Trophoblast cell (in vitro differentiated cells and primary cell): ENCODE measurements at regions not wholly inside any gene's neighbourhood (a gene's known extent, or its start where the extent isn't known, plus 50 kb on each side); places are given as distances from the start of the nearest gene placed in this dataset.
"Not testable (repeated sequence)": the region's sequence is repeated elsewhere in the genome, so short reads cannot be mapped to it uniquely, and the experiment has no call there.

ENCODE experiments used
- DNase-seq, 2 donors: peaks; one replicate each; pipeline ENCODE4 v3.0.0-alpha.2; 2016
- H2AFZ ChIP-seq: 2 replicates; pipeline ENCODE4 v1.6.1; 2013; ENCODE audit warnings: low read length, moderate library complexity, mild to moderate bottlenecking; ENCODE audit not compliant: insufficient read depth, poor library complexity
- H2AK5ac ChIP-seq: 2 replicates; pipeline ENCODE4 v1.6.1; 2013; ENCODE audit warnings: mild to moderate bottlenecking, low read length
- H2BK120ac ChIP-seq: 2 replicates; pipeline ENCODE4 v1.6.1; 2013; ENCODE audit warnings: low read length, mild to moderate bottlenecking, moderate library complexity; ENCODE audit not compliant: insufficient read depth, poor library complexity
- H2BK12ac ChIP-seq: 2 replicates; pipeline ENCODE4 v1.6.1; 2013; ENCODE audit warnings: mild to moderate bottlenecking, low read length, moderate library complexity
- H2BK5ac ChIP-seq: 2 replicates; pipeline ENCODE4 v1.6.1; 2013; ENCODE audit warnings: low read length, low read depth, moderate library complexity, mild to moderate bottlenecking; ENCODE audit not compliant: poor library complexity
- H3K14ac ChIP-seq: 2 replicates; pipeline ENCODE4 v1.6.1; 2013; ENCODE audit warnings: mild to moderate bottlenecking, low read length
- H3K18ac ChIP-seq: 2 replicates; pipeline ENCODE4 v1.6.1; 2013; ENCODE audit warnings: mild to moderate bottlenecking, low read length
- H3K23ac ChIP-seq: 2 replicates; pipeline ENCODE4 v1.6.1; 2013; ENCODE audit warnings: low read length
- H3K27ac ChIP-seq: 2 replicates; pipeline ENCODE4 v1.5.1; 2013; ENCODE audit warnings: low read depth, mild to moderate bottlenecking, inconsistent platforms, low read length, moderate library complexity
- H3K27me3 ChIP-seq: 2 replicates; pipeline ENCODE4 v1.6.1; 2013; ENCODE audit warnings: inconsistent platforms, mild to moderate bottlenecking, low read length, moderate library complexity; ENCODE audit not compliant: insufficient read depth
- H3K36me3 ChIP-seq, 2 experiments: 1 replicate in 1 of 2; 2 replicates in 1 of 2; pipeline ENCODE4 v1.6.1; 2013; ENCODE audit warnings: low read length in 2 of 2, mild to moderate bottlenecking in 2 of 2, moderate library complexity in 1 of 2; ENCODE audit not compliant: insufficient read depth in 2 of 2, control insufficient read depth in 1 of 2
- H3K4ac ChIP-seq: 2 replicates; pipeline ENCODE4 v1.6.1; 2013; ENCODE audit warnings: low read depth, mild to moderate bottlenecking, low read length, moderate library complexity
- H3K4me1 ChIP-seq, 2 experiments: 1 replicate in 1 of 2; 2 replicates in 1 of 2; pipeline ENCODE4 v1.6.1; 2013; ENCODE audit warnings: low read length in 2 of 2, mild to moderate bottlenecking in 2 of 2, moderate library complexity in 1 of 2; ENCODE audit not compliant: insufficient read depth in 2 of 2, control insufficient read depth in 1 of 2
- H3K4me2 ChIP-seq: 2 replicates; pipeline ENCODE4 v1.6.1; 2013; ENCODE audit warnings: inconsistent platforms, mild to moderate bottlenecking, low read length, moderate library complexity
- H3K4me3 ChIP-seq: 2 replicates; pipeline ENCODE4 v1.5.1; 2013; ENCODE audit warnings: mild to moderate bottlenecking, low read depth, low read length, inconsistent platforms
- H3K79me1 ChIP-seq: one replicate; pipeline ENCODE4 v1.6.1; 2013; ENCODE audit warnings: low read length
- H3K79me2 ChIP-seq: 2 replicates; pipeline ENCODE4 v1.6.1; 2013; ENCODE audit warnings: low read length, mild to moderate bottlenecking; ENCODE audit not compliant: control insufficient read depth, insufficient read depth, poor library complexity
- H3K9ac ChIP-seq: 2 replicates; pipeline ENCODE4 v1.6.1; 2013; ENCODE audit warnings: mild to moderate bottlenecking, low read length
- H3K9me3 ChIP-seq: 2 replicates; pipeline ENCODE4 v1.6.1; 2013; ENCODE audit warnings: low read depth, mild to moderate bottlenecking, control low read depth, inconsistent platforms, low read length; ENCODE audit not compliant: insufficient read depth
- H4K12ac ChIP-seq: 2 replicates; pipeline ENCODE4 v1.6.1; 2013; ENCODE audit warnings: low read depth, mild to moderate bottlenecking, low read length, moderate library complexity
- H4K8ac ChIP-seq: 2 replicates; pipeline ENCODE4 v1.6.1; 2013; ENCODE audit warnings: low read depth, mild to moderate bottlenecking, low read length, moderate library complexity
- H4K91ac ChIP-seq: one replicate; pipeline ENCODE4 v1.6.1; 2013; ENCODE audit warnings: low read depth, mild to moderate bottlenecking, low read length, moderate library complexity
- WGBS: extraction: QIAGEN DNeasy Blood & Tissue Kit; methylation state at CpG from one replicate; pipeline ENCODE4 v1.1.7; 2013; ENCODE audit warnings: missing lambda C conversion rate; ENCODE audit not compliant: insufficient read length, insufficient coverage; ENCODE audit errors: extremely low coverage; 5-methylcytosine and 5-hydroxymethylcytosine counted together

GRCh38 chr13:18628428-18628827 lies 553.2 kb downstream of the TUBA3C start:
- no peak overlapping the region for H3K9ac ChIP-seq
- H3K4me1 ChIP-seq: no peaks in the 10 kb centered on the region
- H2BK120ac ChIP-seq: no peak overlapping the region
- no peaks in the 10 kb centered on the region for H3K79me2 ChIP-seq
- peaks cover 2% of the 10 kb centered on the region for H3K9me3 ChIP-seq
- no peaks in the 10 kb centered on the region for H3K27me3 ChIP-seq
- no peak overlapping the region for H2AFZ ChIP-seq
- no peak overlapping the region for H4K12ac ChIP-seq
- no peak overlapping the region for H3K27ac ChIP-seq
- WGBS: no CpG with 5 or more reads among the region's 39 CpGs
- DNase-seq: peak; percentile 9 to 24
- no peak overlapping the region for H4K8ac ChIP-seq
- H3K23ac ChIP-seq: no peak overlapping the region
- no peak overlapping the region for H3K4me2 ChIP-seq
- no peak overlapping the region for H3K14ac ChIP-seq
- H3K36me3 ChIP-seq: no peaks in the 10 kb centered on the region
- H3K79me1 ChIP-seq: no peaks in the 10 kb centered on the region
- H3K4ac ChIP-seq: no peak overlapping the region
- no peak overlapping the region for H2AK5ac ChIP-seq
- no peak overlapping the region for H2BK5ac ChIP-seq
- no peak overlapping the region for H4K91ac ChIP-seq
- no peak overlapping the region for H3K18ac ChIP-seq
- no peak overlapping the region for H3K4me3 ChIP-seq
- H2BK12ac ChIP-seq: no peak overlapping the region

- not testable (repeated sequence) for H3K14ac ChIP-seq, H3K36me3 ChIP-seq, H3K9ac ChIP-seq, H3K23ac ChIP-seq, H2BK12ac ChIP-seq, H3K79me1 ChIP-seq, H4K12ac ChIP-seq, H3K27ac ChIP-seq, DNase-seq, H3K9me3 ChIP-seq, H3K4ac ChIP-seq, H2AK5ac ChIP-seq, H4K8ac ChIP-seq, H3K18ac ChIP-seq, H2BK120ac ChIP-seq, H4K91ac ChIP-seq, H3K4me3 ChIP-seq, H3K4me1 ChIP-seq, H2AFZ ChIP-seq, H3K79me2 ChIP-seq, H2BK5ac ChIP-seq, H3K27me3 ChIP-seq, H3K4me2 ChIP-seq
- no CpG with 5 or more reads among the region's 4 CpGs for WGBS
Measured at GRCh38 chr13:18624061-18624460, 557.6 kb downstream of the TUBA3C start.

GRCh38 chr13:18618442-18618841 lies 563.2 kb downstream of the TUBA3C start:
- not testable (repeated sequence) for H3K9me3 ChIP-seq, H3K79me2 ChIP-seq, H3K27ac ChIP-seq, H3K36me3 ChIP-seq, H3K4me3 ChIP-seq, H3K4ac ChIP-seq, H2AFZ ChIP-seq, H3K27me3 ChIP-seq, H4K91ac ChIP-seq, H3K14ac ChIP-seq, H3K4me2 ChIP-seq, H4K8ac ChIP-seq, H2AK5ac ChIP-seq, H3K4me1 ChIP-seq, H3K18ac ChIP-seq, H2BK120ac ChIP-seq, DNase-seq, H3K9ac ChIP-seq, H3K23ac ChIP-seq, H3K79me1 ChIP-seq, H2BK5ac ChIP-seq, H2BK12ac ChIP-seq, H4K12ac ChIP-seq
- WGBS: no CpG with 5 or more reads among the region's 4 CpGs

GRCh38 chr13:18610476-18610875 lies 571.1 kb downstream of the TUBA3C start:
- H3K9me3 ChIP-seq, H3K18ac ChIP-seq, H3K79me1 ChIP-seq, H3K4me3 ChIP-seq, H2BK120ac ChIP-seq, H2BK12ac ChIP-seq, H4K12ac ChIP-seq, H3K27me3 ChIP-seq, H2AFZ ChIP-seq, H3K4me2 ChIP-seq, H2AK5ac ChIP-seq, H3K36me3 ChIP-seq, H4K91ac ChIP-seq, H3K27ac ChIP-seq, H3K9ac ChIP-seq, DNase-seq, H2BK5ac ChIP-seq, H3K79me2 ChIP-seq, H3K14ac ChIP-seq, H3K4ac ChIP-seq, H3K4me1 ChIP-seq, H4K8ac ChIP-seq, H3K23ac ChIP-seq: not testable (repeated sequence)
- WGBS: no CpG with 5 or more reads among the region's 14 CpGs
